GM12872 (cell line): ENCODE measurements at regions not wholly inside any gene's neighbourhood (a gene's known extent, or its start where the extent isn't known, plus 50 kb on each side); places are given as distances from the start of the nearest gene placed in this dataset.

Experiments used
- TF ChIP-seq, protein P1 (sequence below): IDR thresholded peaks from 3 replicates; pipeline ENCODE4 v1.5.1; 2011; ENCODE audit warnings: low read depth, mild to moderate bottlenecking, low read length, moderate library complexity; ENCODE audit not compliant: insufficient read depth

GRCh38 chr4:79207281-79207680, 118.6 kb downstream of the NAA11 start:
- TF ChIP-seq, protein P1, sequence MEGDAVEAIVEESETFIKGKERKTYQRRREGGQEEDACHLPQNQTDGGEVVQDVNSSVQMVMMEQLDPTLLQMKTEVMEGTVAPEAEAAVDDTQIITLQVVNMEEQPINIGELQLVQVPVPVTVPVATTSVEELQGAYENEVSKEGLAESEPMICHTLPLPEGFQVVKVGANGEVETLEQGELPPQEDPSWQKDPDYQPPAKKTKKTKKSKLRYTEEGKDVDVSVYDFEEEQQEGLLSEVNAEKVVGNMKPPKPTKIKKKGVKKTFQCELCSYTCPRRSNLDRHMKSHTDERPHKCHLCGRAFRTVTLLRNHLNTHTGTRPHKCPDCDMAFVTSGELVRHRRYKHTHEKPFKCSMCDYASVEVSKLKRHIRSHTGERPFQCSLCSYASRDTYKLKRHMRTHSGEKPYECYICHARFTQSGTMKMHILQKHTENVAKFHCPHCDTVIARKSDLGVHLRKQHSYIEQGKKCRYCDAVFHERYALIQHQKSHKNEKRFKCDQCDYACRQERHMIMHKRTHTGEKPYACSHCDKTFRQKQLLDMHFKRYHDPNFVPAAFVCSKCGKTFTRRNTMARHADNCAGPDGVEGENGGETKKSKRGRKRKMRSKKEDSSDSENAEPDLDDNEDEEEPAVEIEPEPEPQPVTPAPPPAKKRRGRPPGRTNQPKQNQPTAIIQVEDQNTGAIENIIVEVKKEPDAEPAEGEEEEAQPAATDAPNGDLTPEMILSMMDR = no peak

GRCh38 chr4:79206660-79207059, 119.2 kb downstream of the NAA11 start:
- TF ChIP-seq, protein P1 = no peak

GRCh38 chr4:79205121-79205520, 120.7 kb downstream of the NAA11 start:
- TF ChIP-seq, protein P1 = no peak

DNA sequence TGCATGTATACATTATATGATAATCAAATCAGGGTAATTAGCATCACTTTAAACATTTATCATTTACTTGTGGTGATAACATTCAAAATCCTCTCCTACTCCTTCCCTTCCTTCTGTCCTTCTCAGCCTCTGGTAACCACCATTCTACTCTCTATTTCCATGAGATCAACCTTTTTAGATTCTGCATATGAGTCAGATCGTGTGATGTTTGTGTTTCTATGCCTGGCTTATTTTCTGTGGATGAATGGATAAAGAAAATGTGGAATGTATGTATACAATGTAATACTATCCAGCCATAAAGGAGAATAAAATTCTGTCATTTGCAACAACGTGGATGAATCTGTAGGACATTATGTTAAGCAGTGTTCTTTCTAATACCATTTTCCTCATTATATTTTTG, 123.9 kb downstream of the NAA11 start:
- TF ChIP-seq, protein P1 = no peak

- TF ChIP-seq, protein P1 = no peak
Measured at GRCh38 chr4:79199743-79200142, 126.1 kb downstream of the NAA11 start.

DNA sequence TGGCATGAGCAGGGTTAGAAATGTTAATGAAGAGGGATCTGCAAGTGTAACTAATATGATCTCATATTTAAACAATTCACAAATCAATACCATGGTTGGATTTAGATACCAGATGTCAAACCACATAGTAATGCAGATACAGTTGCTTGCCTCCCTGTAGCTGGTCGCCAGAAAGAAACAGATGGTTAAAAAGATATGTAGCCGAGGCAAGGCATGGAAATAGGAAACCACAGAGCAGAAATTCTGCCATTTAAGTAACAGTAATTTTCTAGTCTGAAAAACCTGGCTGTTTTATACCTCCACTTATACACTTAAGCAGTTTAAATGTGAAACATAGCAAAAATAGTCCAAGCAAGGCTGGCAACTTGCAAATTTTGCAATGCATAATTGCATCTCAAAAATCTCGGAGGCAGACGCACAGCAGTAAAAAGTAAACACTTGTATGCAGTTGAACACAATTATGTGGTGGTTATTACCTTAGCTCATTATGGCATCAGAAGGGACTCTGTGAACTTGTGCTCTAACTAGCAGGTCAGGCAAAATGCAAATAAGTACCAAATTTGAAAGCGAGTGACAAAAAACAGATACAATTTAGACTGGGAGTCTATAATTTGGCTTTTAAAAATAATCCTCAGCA, 126.8 kb downstream of the NAA11 start:
- TF ChIP-seq, protein P1 = no peak

DNA sequence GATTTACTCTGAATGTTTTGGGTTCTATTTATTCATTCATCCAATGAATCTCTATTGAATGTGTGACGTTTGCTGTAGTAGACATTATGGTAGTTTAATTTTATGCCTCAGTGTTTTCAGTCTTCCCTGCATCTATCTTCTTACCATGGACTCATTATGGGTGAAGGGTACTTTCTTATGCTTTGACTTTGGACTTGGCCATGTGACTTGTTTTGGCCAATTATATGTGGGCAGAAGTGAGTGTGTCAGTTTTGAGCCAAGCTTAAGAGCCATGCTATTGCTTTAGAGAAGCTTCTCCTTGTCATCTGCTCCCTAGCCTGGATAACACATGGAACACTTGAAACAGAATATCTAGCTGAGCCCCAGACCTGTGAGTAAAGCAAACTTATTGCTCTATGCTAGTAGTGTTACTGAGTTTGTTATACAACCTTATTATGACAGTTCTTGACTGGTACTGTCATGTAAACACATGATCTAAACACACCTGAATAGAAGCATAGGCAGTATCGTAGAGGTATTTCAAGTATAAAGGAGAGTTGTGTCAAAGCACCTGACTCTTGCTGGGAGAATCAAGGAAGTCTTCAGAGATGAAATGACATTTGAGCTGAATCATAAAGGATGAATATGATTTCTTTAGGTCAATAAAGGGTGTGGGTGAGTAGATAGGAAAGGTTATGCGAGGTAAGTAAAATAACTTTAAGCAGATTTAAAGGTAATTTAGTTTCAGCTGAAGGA, 128.4 kb downstream of the NAA11 start:
- TF ChIP-seq, protein P1 = no peak
